ENCODE measurements at regions not wholly inside any gene's neighbourhood (a gene's known extent, or its start where the extent isn't known, plus 50 kb on each side); places are given as distances from the start of the nearest gene placed in this dataset.
A peak's percentile ranks its signal among the peaks of the same experiment; 100 is the strongest.
"Not testable (repeated sequence)": the region's sequence is repeated elsewhere in the genome, so short reads cannot be mapped to it uniquely, and the experiment has no call there.

DNA sequence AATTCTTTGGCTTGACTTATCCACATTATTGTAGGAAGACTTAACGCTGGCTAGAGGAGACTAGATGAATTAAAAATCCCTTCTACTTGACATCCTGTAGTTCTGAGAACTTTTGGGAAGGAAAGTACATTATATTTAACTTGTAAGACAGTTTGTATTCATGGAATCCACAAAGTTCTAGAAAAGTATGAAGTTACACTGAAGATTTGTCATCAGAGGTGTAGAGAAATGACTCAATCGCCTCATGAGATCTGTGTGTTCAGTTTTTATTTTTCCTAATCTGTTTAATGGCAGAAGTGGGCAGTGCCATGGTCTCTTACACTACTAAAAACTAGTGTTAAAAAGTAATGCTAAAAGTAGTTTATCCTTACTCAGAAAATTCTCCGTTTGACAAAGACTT lies 89.1 kb upstream of the SMIM30 start:
- peak in 1 of 5 donors; percentile 17 for DNase-seq

DNA sequence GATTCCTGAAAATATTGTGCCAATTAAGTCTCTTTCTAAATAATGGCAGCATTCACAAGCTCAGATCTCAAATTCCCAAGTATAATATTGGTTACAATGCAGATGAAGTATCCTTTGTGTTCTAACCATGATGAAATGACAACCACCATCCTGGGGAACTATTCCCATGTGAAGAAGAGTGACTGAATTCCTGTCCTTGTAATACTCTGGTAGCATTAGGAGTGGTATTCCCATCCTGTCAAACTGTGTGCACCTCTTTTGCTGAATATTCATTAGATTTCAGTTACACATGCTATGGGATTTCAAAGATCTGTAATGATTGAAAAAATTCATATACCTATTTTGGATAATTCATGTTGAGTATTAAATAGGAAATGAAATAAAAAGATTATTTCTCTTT lies 86.1 kb upstream of the SMIM30 start:
- DNase-seq: no peak

DNA sequence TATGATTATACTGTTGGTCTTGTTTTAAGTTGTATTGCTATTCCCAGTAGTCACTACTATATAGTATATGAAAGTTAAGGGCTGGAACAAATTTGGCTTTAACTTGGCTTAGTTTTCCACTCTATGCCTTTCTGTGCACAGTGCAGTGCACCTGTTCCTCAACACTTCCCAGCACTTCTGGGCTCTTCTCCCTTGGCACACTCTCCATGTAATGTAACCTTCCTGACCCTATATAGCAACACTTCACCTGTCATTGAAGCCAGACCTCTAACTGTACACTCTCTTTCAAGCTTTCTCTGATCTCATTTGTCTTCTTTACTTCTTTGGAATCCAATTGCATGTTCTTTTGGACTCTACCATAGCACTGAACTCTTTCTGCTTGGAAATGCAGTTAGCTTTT lies 83.9 kb upstream of the SMIM30 start:
- DNase-seq: no peak

DNA sequence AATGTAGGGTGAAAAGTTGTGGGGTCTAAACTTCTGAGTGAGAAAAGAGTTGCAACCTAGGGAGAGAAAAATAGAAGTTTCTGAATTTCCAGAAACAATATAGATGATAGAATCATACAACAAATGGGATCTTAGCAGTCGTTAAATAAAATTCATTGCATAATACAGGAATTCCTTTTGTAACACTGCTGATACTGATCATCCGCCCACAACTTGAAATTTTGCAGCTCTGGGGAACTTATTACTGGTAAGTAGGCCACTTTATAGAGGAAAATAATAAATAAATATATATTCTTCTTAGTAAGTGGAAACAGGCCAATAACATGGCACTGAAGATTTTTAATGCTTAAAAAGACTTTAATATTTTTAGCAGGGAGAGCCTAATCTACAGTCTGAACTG lies 81.9 kb upstream of the SMIM30 start:
- no peak for DNase-seq

DNA sequence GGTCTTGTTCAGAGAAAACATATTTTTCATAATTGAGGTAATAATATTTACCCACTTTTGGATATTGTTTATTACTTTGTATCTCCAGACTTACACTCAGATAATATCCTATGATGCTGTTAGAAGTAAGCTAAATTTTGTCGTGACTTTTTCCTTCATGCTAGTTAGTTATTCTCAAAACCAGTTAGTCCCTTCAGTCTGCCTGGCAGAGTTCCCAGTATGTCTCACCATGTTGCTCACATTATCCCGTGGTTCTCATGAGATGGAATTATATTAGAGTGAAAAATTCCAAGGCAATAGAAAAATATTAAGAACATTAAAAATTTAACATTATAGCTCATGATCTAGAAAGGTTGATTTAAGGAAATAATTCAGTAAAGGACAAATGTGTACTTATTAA lies 81.5 kb upstream of the SMIM30 start:
- DNase-seq: no peak

DNA sequence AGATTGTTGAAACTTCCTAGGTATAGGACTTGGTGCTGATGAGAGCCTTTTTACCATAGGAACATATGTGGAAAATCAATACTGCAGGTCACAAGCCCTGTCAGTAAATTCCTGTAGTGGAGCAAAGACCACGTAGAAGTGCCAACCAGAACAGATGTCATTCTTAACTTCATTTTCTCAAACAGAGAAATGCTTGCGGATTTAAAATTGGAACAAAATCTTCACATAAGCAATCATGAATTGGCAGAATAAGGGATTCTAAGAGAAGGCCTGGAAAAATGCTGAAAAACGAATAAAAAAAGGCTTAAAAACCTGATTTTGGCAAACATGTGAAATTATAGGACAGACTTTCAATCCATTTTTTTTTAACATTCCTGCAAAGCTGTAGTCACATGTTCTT lies 80.8 kb upstream of the SMIM30 start:
- DNase-seq: no peak

DNA sequence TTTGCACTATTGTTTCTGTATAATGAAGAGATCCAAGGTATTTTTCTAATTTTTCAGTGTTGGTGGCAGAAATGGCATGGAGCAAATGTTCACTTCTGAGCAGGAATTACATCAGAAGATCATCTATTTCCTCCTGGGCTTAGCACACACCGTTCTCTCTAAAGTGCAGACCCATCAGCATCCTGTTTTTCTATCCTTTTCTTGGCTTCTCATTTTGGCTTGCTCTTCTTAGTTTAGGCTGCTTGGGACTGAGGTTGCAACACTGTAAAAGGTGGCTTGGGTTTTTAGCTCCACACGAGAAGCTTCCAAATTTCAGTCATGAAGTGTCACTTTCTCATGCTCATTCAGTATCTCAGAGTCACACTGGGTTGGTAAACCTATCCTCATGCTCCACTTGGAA lies 79.9 kb upstream of the SMIM30 start:
- no peak for DNase-seq

DNA sequence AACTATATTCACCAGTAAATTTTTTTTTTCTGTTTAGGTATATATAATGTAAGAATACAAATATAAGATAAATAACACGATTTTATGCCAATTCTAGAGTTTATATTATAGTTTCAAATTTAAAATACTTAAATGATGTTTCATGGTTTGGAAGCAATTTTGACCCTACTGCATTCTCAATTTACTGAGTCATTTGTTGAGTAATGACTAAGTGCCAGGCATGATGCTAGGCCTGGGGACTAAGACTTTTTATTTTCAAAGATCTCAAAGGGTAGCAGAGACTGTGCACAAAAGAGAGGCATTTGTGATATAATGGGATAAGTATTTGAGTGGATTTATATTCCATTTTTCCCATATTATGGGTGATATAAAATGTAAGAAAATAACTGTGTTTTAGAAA lies 78.9 kb upstream of the SMIM30 start:
- DNase-seq: peak in 1 of 5 donors; percentile 23

DNA sequence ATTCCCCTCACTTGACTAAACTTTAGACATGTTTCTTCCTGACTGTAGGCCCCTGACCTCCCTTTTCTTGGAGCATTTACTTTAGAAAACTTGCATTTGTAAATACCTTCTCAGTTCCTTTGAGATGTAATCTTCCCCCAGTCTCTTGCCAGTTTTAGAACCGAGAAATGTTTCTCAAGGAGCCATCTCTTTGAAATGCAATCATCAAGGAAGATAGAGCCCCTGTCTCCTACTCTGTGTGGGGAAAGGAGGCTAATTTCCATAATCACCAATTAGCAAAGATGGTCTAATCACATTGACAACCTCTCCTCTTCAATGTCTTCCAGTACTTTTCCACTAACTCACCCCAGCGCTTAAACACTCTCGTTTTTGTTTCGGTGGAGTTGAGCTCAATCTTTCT lies 70.0 kb upstream of the SMIM30 start:
- no peak for DNase-seq

DNA sequence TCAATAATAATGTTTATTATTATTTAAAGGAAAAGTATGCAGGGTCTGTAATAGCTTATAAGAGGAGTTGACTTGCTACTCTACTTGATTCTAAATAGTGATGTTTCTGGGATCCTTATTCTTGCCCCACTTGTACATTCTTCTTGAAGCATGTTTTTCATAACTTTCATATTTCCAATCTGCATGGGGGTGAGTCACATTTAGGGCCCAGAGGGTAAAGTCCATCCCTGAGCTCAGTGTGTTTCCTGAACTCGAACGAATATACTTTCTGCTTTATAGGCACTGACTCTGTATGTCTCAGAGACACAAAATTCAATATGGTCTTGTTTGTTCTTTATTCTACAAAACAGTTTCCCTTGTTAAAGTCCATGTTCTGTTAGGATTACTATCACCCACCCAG lies 61.0 kb upstream of the SMIM30 start:
- DNase-seq: no peak

DNA sequence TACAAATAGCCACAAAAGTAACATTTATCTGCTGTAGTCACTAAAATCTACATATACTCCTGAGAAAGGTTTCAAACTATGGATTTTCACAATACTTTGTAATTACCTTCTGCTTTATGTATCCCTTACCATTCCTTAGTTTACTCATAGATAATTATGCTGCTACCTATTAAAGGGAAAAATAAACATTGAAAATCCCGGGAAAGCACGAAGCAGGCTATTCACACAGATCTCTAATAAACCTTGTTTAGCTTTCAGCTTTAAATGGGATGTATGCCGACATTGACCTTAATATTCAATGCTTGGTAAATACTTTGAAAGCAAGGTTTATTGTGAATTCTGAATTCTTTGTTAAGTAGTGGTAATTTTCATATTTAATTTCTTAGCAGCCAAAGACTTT lies 58.5 kb upstream of the SMIM30 start:
- DNase-seq: no peak

DNA sequence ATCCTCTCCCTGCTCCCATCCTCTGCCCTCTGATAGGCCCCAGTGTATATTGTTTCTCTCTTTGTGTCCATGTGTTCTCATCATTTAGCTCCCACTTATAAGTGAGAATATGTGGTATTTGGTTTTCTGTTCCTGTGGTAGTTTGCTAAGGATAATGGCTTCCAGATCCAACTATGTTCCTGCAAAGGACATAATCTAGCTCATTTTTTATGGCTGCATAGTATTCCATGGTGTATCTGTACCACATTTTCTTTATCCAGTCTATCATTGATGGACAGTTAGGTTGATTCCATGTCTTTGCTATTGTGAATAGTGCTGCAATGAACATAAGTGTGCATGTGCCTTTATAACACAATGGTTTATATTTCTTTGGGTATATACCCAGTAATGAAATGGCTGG lies 57.8 kb upstream of the SMIM30 start:
- not testable (repeated sequence) for DNase-seq

DNA sequence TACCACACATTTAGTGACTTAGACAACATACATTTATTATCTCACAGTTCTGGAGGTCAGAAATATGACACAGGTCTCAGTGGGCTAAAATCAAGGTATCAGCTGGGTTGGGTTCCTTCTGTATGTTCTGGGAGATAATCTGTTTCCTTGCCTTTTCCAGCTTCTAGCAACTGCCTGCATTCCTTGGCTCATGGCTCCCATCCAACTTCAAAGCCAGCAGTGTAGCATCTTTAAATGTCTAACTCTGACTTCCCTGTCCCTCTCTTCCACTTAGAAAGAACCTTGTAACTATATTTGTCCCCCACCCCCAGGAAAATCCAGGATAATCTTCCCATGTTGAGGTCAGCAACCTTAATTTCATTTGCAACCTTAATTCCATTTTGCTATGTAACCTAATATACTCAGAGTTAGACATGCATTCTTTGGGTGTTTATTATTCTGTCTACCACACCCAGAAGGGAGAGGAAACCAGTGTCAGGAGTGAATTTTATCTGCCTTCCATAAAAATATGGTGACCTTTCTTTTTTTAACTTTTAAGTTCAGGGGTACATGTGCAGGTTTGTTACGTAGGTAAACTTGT lies 57.3 kb upstream of the SMIM30 start:
- DNase-seq: no peak

DNA sequence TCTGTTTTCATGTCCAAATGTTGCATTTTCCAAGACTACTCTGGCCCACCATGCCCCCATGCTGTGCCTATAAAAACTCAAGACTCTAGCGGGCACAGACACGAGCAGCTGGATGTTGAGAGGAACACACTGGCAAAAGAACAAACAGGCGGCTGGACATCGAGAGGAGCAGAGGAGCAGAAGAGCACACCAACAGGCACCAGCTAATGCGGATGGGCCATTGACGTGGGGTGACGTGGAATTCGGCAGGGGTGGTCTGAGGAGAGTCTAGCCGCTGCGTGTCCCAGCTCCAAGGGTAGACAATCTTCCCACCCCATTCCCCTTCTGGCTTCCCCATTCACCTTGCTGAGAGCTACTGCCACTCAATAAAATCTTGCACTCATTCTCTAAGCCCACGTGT lies 54.4 kb upstream of the SMIM30 start:
- no peak for DNase-seq

DNA sequence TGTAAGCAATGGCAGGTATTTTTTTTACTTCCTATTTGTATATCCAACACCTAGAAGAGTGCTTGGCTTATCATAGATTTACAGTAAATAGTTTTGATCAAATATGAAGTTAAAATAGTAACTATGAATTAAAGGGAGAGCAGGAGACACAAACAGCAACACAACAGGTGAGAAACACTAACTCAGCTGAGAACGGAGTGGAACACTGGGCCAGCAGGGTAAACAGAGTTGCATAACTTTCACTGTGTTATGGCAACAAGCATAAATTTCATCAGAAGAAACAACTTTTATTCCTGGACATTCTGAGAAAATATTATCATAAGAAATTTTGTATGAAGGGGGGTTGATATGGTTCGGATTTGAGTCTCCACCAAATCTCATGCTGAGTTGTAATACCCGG lies 52.2 kb upstream of the SMIM30 start:
- no peak for DNase-seq
